Heart right ventricle (tissue), 16 donors: ENCODE measurements at regions not wholly inside any gene's neighbourhood (a gene's known extent, or its start where the extent isn't known, plus 50 kb on each side); places are given as distances from the start of the nearest gene placed in this dataset.

Experiments used
- ATAC-seq, 8 donors: fragments of 200-7000 bp; cut with Tn5 transposase; one replicate each; pipeline ENCODE4 v1.9.1; 2020; ENCODE audit warnings: mild to moderate bottlenecking in 8 of 8, moderate library complexity in 8 of 8, moderate number of reproducible peaks in 1 of 8
- DNase-seq, 2 donors: peaks; one replicate each; pipeline ENCODE4 v3.0.0-alpha.2; 2020
- H3K27ac ChIP-seq, 10 donors: fragments of 200-600 bp; sonication (generic) in 2 of 10; one replicate each; pipeline versions ENCODE4 v1.5.0 to v1.8.0; 2020 to 2022; ENCODE audit warnings: mild to moderate bottlenecking in 3 of 10
- H3K27me3 ChIP-seq, 7 donors: fragments of 200-600 bp; one replicate each; pipeline ENCODE4 v1.8.0; 2021 to 2022; ENCODE audit warnings: mild to moderate bottlenecking in 2 of 7
- H3K36me3 ChIP-seq, 9 donors: fragments of 200-600 bp; sonication (generic) in 1 of 9; one replicate each; pipeline versions ENCODE4 v1.5.0 to v1.8.0; 2020 to 2022; ENCODE audit warnings: mild to moderate bottlenecking in 2 of 9
- H3K4me1 ChIP-seq, 9 donors: fragments of 200-600 bp; sonication (generic) in 1 of 9; one replicate each; pipeline versions ENCODE4 v1.5.0 to v1.8.0; 2020 to 2022; ENCODE audit warnings: mild to moderate bottlenecking in 4 of 9
- H3K4me3 ChIP-seq, 10 donors: fragments of 200-600 bp; sonication (generic) in 2 of 10; one replicate each; pipeline versions ENCODE4 v1.5.0 to v1.8.0; 2020 to 2022; ENCODE audit warnings: mild to moderate bottlenecking in 7 of 10, moderate library complexity in 2 of 10
- H3K9me3 ChIP-seq, 11 donors: fragments of 200-600 bp in 10 of 11; sonication (generic) in 2 of 11; one replicate each; pipeline versions ENCODE4 v1.5.0 to v1.8.0; 2013 to 2022; ENCODE audit warnings: mild to moderate bottlenecking in 2 of 11, control low read depth in 1 of 11, moderate library complexity in 1 of 11
- CTCF ChIP-seq, 9 donors: fragments of 200-600 bp; sonication (generic) in 2 of 9; IDR thresholded peaks; one replicate each; pipeline versions ENCODE4 v1.5.0 to v1.8.0; 2021 to 2022; ENCODE audit warnings: antibody characterized with exemption in 9 of 9, mild to moderate bottlenecking in 5 of 9, moderate library complexity in 1 of 9
- WGBS, 2 donors: extraction: QIAGEN DNeasy Blood & Tissue Kit; methylation state at CpG; one replicate each; pipeline ENCODE4 v1.1.7; 2013; ENCODE audit warnings: inconsistent platforms in 1 of 2; 5-methylcytosine and 5-hydroxymethylcytosine counted together
- intact Hi-C, 10 donors: fragments of 100-400 bp; cut with DNase I; formaldehyde crosslinking; loops; one replicate each; pipeline versions ENCODE4 v1.11.1 to v1.14.2; 2022
- donor health status: Arrhythmogenic right ventricular cardiomyopathy.
- donor health status: ischemic (EF 13 %, LVEDD 7.1; RV severe dilation, severe dysfunction).
- donor health status: healthy with polysubstance abuse.
- donor health status: DM: no; HTN: yes; CAD: no.
- donor health status: DM: no; HTN: no; CAD: no.
- donor health status: ischemic (EF 25% LVEDD 6.9; RV normal size, moderate dysfunction).
- donor health status: ischemic (EF 25% LVEDD 5.7; RV mildly dilated, moderate dysfunction).
- donor health status: healthy.
- donor health status: DM: yes; HTN: yes; CAD: no.
- donor health status: Ischemic cardiomyopathy.
- donor health status: ischemic (EF 35%, LVEDD 5.7; RV mildly dilated, moderate dysfunction).
- donor health status: nonischemic (EF 11% LVEDD 7.7; RV severe dilation, severe dysfunction).
- donor health status: DM: yes; HTN: yes; CAD: no.
- donor health status: PGD.
- donor health status: ischemic (EF 29% LVEDD 5.4; RV normal size, mild dysfunction).
- donor health status: nonischemic (EF 23%, LVEDD 6.1; RV moderate dilation, normal function).

GRCh38 chr14:71321574-71322315 is 414.5 kb downstream of the PCNX1 start:
- H3K27me3 ChIP-seq = no peaks in the 10 kb centered on the region
- peak overlapping the region in 9 of 10 donors; percentile 88 to 97 (median 92) for H3K27ac ChIP-seq
- no peaks in the 10 kb centered on the region for H3K36me3 ChIP-seq
- no peak for TF ChIP-seq CTCF (IDR thresholded peaks at IDR 0.05)
- peaks cover 0 to 64% (median 21%) of the 10 kb centered on the region in 9 donors for H3K4me1 ChIP-seq
- H3K9me3 ChIP-seq = no peaks in the 10 kb centered on the region
- no peak for ATAC-seq
- WGBS, 2 donors = 2 to 3% methylated on average over 25 of the region's 25 CpGs
- peak overlapping the region; percentile 79 to 99 (median 96) for H3K4me3 ChIP-seq
- no peak for DNase-seq
- intact Hi-C loops = loop anchor here in 7 of 10 donors (2.0 to 10.0 kb wide), 6 partner anchors 263 to 436 kb away; no protein-coding TSS in a partner anchor

- peak overlapping the region in 4 of 10 donors; percentile 79 to 99 (median 90) for H3K4me3 ChIP-seq
- TF ChIP-seq CTCF (IDR thresholded peaks at IDR 0.05) = peak in 8 of 9 donors; percentile 13 to 75 (median 58)
- intact Hi-C loops = loop anchor here in 6 of 10 donors (5.0 to 10.0 kb wide), 5 partner anchors 262 to 435 kb away; no protein-coding TSS in a partner anchor
- no peaks in the 10 kb centered on the region for H3K27me3 ChIP-seq
- DNase-seq (peak in 1 of 2 donors; percentile 12), ATAC-seq (no peak)
- H3K27ac ChIP-seq = peak overlapping the region in 2 of 10 donors; percentile 0 to 97
- WGBS, 2 donors = 40% methylated on average over 2 of the region's 2 CpGs
- no peaks in the 10 kb centered on the region for H3K36me3 ChIP-seq
- H3K9me3 ChIP-seq = no peaks in the 10 kb centered on the region
- H3K4me1 ChIP-seq = peaks cover 0 to 60% (median 19%) of the 10 kb centered on the region in 9 donors
Measured at GRCh38 chr14:71322655-71323250, 415.5 kb downstream of the PCNX1 start.

DNA sequence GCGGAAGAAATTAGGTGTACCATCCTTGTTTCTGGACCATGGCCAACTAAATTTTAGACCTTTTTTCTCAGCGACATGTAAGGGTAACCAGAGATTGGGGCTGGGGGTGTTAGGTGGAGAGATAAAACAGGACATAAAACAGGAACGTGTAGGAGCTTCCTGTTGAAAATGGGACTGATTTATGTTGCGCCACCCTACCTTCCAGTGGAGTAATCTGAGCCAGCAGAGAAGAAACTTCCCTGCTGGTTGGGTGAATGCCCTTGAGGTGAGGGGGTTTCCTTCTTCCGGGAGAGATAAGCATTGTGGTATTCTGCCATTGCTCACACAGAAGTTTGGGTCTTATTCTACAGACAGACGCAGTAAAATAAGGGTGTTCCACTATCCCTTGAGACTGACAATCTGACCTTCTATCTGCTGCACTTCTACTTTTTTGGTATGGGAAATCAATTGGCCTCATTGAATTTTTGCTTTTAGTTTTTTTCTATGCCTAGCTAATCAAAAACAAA is 417.6 kb downstream of the PCNX1 start:
- intact Hi-C loops = loop anchor here in 6 of 10 donors (5.0 to 10.0 kb wide), 6 partner anchors 188 to 432 kb away; no protein-coding TSS in a partner anchor
- 49 to 57% methylated on average over 6 of the region's 6 CpGs for WGBS, 2 donors
- Histone ChIP-seq H3K4me1 (peaks cover 0 to 61% (median 17%) of the 10 kb centered on the region in 9 donors), H3K27ac (peak overlapping the region in 2 of 10 donors; percentile 17 to 51), H3K4me3 (peak overlapping the region in 1 of 10 donors; percentile 15), H3K36me3 (no peaks in the 10 kb centered on the region), H3K27me3 (no peaks in the 10 kb centered on the region), H3K9me3 (no peaks in the 10 kb centered on the region)
- ATAC-seq (no peak), DNase-seq (no peak)
- no peak for TF ChIP-seq CTCF (IDR thresholded peaks at IDR 0.05)

GRCh38 chr14:71327691-71328090 is 420.4 kb downstream of the PCNX1 start:
- DNase-seq = no peak
- no peak for TF ChIP-seq CTCF (IDR thresholded peaks at IDR 0.05)
- no peak overlapping the region for H3K27ac ChIP-seq
- H3K4me3 ChIP-seq = no peak overlapping the region
- H3K9me3 ChIP-seq = no peaks in the 10 kb centered on the region
- H3K4me1 ChIP-seq = peaks cover 0 to 47% (median 4%) of the 10 kb centered on the region in 9 donors
- no peak for ATAC-seq
- H3K27me3 ChIP-seq = no peaks in the 10 kb centered on the region
- 83 to 85% methylated on average over 1 of the region's 1 CpG for whole genome bisulfite sequencing, 2 donors
- intact Hi-C loops = loop anchor here in 4 of 10 donors (5.0 to 10.0 kb wide), 4 partner anchors 190 to 427 kb away; no protein-coding TSS in a partner anchor
- no peaks in the 10 kb centered on the region for H3K36me3 ChIP-seq
